ENCODE measurements at regions not wholly inside any gene's neighbourhood (a gene's known extent, or its start where the extent isn't known, plus 50 kb on each side); places are given as distances from the start of the nearest gene placed in this dataset.

DNA sequence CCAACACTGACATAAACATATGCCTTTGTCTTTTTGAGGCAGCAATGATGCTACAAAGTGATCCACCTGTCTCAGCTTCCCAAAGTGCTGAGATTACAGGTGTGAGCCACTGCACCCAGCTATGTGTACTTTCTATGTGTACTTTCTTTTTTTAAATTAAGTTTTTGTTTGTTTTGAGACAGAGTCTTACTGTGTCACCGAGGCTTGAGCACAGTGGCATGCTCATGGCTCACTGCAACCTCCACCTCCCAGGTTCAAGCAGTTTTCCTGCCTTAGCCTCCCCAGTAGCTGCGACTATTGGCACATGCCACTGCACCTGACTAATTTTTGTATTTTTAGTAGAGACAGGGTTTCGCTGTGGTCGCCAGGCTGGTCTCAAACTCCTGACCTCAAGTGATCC lies 172.5 kb upstream of the ALG10B start:
- peaks cover 23% of the 10 kb centered on the region for H3K9me3 ChIP-seq (ENCODE audit: control insufficient read depth, insufficient read depth, low read length)
- DNase-seq (ENCODE audit: low read depth, low spot score): no peak
- CTCF ChIA-PET: no interaction called here
- TF ChIP-seq, protein P1, sequence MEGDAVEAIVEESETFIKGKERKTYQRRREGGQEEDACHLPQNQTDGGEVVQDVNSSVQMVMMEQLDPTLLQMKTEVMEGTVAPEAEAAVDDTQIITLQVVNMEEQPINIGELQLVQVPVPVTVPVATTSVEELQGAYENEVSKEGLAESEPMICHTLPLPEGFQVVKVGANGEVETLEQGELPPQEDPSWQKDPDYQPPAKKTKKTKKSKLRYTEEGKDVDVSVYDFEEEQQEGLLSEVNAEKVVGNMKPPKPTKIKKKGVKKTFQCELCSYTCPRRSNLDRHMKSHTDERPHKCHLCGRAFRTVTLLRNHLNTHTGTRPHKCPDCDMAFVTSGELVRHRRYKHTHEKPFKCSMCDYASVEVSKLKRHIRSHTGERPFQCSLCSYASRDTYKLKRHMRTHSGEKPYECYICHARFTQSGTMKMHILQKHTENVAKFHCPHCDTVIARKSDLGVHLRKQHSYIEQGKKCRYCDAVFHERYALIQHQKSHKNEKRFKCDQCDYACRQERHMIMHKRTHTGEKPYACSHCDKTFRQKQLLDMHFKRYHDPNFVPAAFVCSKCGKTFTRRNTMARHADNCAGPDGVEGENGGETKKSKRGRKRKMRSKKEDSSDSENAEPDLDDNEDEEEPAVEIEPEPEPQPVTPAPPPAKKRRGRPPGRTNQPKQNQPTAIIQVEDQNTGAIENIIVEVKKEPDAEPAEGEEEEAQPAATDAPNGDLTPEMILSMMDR (IDR thresholded peaks at IDR 0.05; ENCODE audit: low read depth, low read length): no peak
- no peak overlapping the region for H3K4me3 ChIP-seq (ENCODE audit: low read depth, low read length)
- H3K27me3 ChIP-seq (ENCODE audit: control insufficient read depth, insufficient read depth, low read length): no peaks in the 10 kb centered on the region
- POLR2A ChIA-PET: no interaction called here
- no peak overlapping the region for H3K27ac ChIP-seq (ENCODE audit: low read depth, low read length)

DNA sequence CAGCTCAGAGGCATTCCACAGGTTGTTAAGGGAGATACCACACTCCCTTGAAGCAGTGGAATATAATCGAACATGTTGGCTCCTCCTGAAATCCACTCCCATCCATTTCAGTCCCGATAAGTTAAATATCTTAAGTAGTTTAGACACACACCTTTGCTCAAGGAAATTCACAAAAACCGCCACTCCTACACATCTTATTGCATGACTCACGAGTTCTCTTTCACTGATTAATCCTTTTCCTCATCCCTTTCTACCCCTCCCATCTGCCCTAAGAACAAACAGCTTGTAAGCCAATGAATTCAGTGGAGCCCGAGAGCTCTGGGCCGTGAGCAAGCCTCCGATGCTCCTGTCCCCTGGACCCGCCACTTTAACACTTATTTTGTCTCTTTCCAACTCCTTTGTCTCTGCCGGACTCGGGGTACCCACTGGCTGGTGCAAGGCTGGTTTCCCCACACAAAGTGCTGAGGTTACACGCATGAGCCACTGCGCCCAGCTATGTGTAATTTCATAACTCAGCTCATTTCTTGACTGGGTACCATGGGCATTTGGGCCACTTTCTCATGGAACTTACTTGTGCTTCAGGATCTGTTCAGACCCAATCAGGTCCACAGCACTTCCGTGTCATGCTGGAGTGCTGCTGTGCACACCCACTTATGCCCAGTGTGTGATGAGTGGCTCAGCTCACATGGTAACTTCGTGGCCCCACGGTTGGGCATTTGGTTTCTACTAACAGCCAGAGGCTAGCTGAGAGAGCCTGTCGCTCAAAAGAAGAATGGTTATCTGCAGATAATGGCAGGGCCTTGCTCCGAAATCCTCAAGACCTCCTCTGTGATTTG lies 171.8 kb upstream of the ALG10B start:
- POLR2A ChIA-PET: no interaction called here
- no peak overlapping the region for H3K4me3 ChIP-seq (ENCODE audit: low read depth, low read length)
- CTCF ChIA-PET: no interaction called here

DNA sequence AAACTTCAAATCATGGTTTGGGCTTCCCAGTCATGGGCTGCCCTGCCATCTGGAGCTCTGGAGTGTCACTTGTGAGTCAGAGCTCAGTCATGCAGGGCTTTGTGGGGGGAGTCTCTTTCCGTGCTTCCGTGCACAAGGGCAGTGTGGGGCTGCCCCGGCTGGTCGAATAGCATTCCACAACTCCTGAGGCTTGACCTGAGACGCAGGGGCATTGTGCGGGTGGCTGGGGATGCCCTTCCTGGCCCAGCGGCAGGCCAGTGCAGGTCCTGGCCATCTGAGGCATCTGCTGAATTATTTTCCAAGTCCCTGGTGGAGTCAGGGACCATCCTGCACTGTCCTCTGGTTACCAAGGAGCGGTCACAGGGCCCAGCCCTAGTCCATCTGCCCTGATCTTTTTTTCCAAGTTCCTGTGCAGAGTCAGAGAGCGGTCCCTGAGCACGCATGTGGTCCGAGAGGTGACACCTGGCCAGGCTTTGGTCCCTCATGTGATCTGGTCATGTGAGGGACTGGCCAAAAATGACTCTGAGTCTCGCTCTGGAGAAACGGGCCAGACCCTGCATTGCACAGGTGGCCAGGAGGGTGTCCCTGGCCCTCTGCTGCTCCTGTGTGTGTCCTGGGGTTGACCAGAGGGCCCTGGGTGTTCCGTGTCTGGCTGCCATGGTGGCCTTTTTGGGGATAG lies 167.0 kb upstream of the ALG10B start:
- CTCF ChIA-PET: no interaction called here

More for the DNA sequence above, 171.8 kb upstream of the ALG10B start:
- no peaks in the 10 kb centered on the region for H3K27me3 ChIP-seq (ENCODE audit: control insufficient read depth, insufficient read depth, low read length)
- TF ChIP-seq, protein P1 (IDR thresholded peaks at IDR 0.05; ENCODE audit: low read depth, low read length): no peak
- H3K27ac ChIP-seq (ENCODE audit: low read depth, low read length): no peak overlapping the region
- DNase-seq (ENCODE audit: low read depth, low spot score): no peak
- peaks cover 31% of the 10 kb centered on the region for H3K9me3 ChIP-seq (ENCODE audit: control insufficient read depth, insufficient read depth, low read length)

DNA sequence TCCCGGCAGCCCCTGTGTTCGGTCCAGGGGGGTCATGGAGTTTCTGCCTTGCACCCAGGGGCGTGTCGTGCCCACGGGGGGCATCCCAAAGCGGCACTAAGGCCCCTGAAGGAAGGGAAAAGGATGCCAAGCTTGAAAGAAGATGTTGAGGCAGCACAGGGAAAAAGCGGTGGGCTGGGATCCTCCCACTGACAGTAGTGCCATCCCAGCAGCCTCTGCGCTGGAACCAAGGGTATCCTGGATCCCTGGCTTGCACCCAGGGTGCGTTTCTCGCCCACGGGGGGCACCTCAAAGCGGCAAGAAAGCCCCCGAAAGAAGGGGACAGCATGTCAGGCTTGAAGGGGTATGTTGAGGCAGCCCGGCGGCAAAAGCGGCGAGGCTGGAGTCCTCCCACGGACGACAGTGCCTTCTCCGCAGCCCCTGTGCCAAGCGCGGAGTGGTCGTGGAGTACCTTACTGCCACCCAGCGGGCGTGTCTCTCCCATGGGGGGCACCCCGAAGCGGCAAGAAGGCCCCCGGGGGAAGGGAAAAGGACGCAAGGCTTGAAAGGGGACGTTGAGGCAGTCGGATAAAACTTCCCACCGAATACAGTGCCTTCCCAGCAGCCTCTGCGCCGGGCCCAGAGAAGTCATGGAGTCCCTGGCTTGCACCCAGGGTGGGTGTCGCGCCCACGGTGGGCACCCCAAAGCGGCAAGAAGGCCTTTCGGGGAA lies 164.4 kb upstream of the ALG10B start:
- TF ChIP-seq, protein P1 (IDR thresholded peaks at IDR 0.05; ENCODE audit: low read depth, low read length): no peak
- Histone ChIP-seq H3K27me3 (ENCODE audit: control insufficient read depth, insufficient read depth, low read length) (no peaks in the 10 kb centered on the region), H3K27ac (ENCODE audit: low read depth, low read length) (no peak overlapping the region), H3K4me3 (ENCODE audit: low read depth, low read length) (no peak overlapping the region), H3K9me3 (ENCODE audit: control insufficient read depth, insufficient read depth, low read length) (peaks cover 86% of the 10 kb centered on the region)
- DNase-seq (ENCODE audit: low read depth, low spot score): no peak
- CTCF ChIA-PET: no interaction called here
- POLR2A ChIA-PET: no interaction called here

More for the DNA sequence above, 167.0 kb upstream of the ALG10B start:
- Histone ChIP-seq H3K9me3 (ENCODE audit: control insufficient read depth, insufficient read depth, low read length) (peaks cover 69% of the 10 kb centered on the region), H3K27ac (ENCODE audit: low read depth, low read length) (no peak overlapping the region), H3K27me3 (ENCODE audit: control insufficient read depth, insufficient read depth, low read length) (no peaks in the 10 kb centered on the region), H3K4me3 (ENCODE audit: low read depth, low read length) (no peak overlapping the region)
- no peak for DNase-seq (ENCODE audit: low read depth, low spot score)
- POLR2A ChIA-PET: no interaction called here
- TF ChIP-seq, protein P1 (IDR thresholded peaks at IDR 0.05; ENCODE audit: low read depth, low read length): no peak
